Body of pancreas (tissue), 4 donors: ENCODE measurements at regions not wholly inside any gene's neighbourhood (a gene's known extent, or its start where the extent isn't known, plus 50 kb on each side); places are given as distances from the start of the nearest gene placed in this dataset.

Source experiments
- ATAC-seq: fragments of 150-250 bp; one replicate; pipeline ENCODE4 v1.9.1; 2016
- DNase-seq, 4 donors: peaks; one replicate each; pipeline ENCODE4 v3.0.0-alpha.2; 2019
- H3K27ac ChIP-seq, 4 donors: fragments of 200-600 bp; sonication (generic); 1 replicate in 3 of 4; 2 replicates in 1 of 4; pipeline versions ENCODE4 v1.5.1 to v1.6.1; 2016 to 2019; ENCODE audit warnings: mild to moderate bottlenecking in 1 of 4, mixed read lengths in 1 of 4, moderate library complexity in 1 of 4
- H3K27me3 ChIP-seq, 2 donors: fragments of 200-600 bp; sonication (generic); one replicate each; pipeline ENCODE4 v1.6.0; 2016; ENCODE audit warnings: mild to moderate bottlenecking in 1 of 2
- H3K36me3 ChIP-seq, 2 donors: fragments of 200-600 bp; sonication (generic); replicated peaks in 1 of 2; 2 replicates each; pipeline ENCODE4 v1.5.1; 2016; ENCODE audit warnings: low read depth in 2 of 2; ENCODE audit not compliant: insufficient read depth in 1 of 2
- H3K4me1 ChIP-seq: fragments of 200-600 bp; sonication (generic); one replicate; pipeline ENCODE4 v1.6.0; 2016
- H3K4me3 ChIP-seq, 2 donors: fragments of 200-600 bp; sonication (generic); 1 replicate in 1 of 2; 2 replicates in 1 of 2; pipeline ENCODE4 v1.5.1; 2016 to 2019
- H3K9me3 ChIP-seq, 3 donors: fragments of 200-600 bp; sonication (generic); 1 replicate in 2 of 3; 2 replicates in 1 of 3; pipeline ENCODE4 v1.5.1; 2016
- POLR2A ChIP-seq, 3 donors: fragments of 450-650 bp; IDR thresholded peaks; one replicate each; pipeline ENCODE4 v1.6.1; 2016; ENCODE audit warnings: antibody characterized with exemption in 3 of 3, mild to moderate bottlenecking in 2 of 3
- WGBS, 2 donors: methylation state at CpG; one replicate each; pipeline ENCODE4 v1.1.5; 2017; 5-methylcytosine and 5-hydroxymethylcytosine counted together
- intact Hi-C: fragments of 100-400 bp; cut with DNase I; formaldehyde crosslinking; loops from one replicate; pipeline ENCODE4 v1.15.1; 2023
- TF ChIP-seq, protein P1 (sequence below), 7 experiments: fragments of 450-650 bp in 4 of 7; fragments of 200-600 bp in 3 of 7; sonication (generic) in 3 of 7; IDR thresholded peaks; one replicate each; pipeline ENCODE4 v1.5.1; 2016 to 2019; ENCODE audit warnings: antibody characterized with exemption in 7 of 7

DNA sequence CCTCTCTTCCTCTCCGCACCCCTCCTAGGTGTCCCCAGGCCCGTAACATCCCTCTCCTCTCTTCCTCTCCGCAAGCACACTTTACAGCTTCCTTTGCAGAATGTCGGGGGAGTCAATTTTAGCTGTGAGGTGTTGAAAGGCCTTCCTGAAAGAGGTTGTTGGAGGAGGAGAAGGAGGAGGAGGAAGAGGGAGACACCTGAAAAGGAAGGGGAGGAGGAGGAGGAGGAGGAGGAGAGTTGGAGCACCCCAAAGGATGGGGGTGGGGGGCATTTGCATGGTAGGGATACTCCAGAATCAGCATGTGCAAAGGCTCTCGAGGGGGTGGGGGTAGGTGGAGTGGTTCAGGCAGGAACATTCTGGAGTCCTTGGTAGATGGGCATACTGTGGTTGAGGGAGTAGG lies 1045.1 kb downstream of the TBC1D22A start:
- no peak for TF ChIP-seq POLR2A (IDR thresholded peaks at IDR 0.05)
- TF ChIP-seq, protein P1, sequence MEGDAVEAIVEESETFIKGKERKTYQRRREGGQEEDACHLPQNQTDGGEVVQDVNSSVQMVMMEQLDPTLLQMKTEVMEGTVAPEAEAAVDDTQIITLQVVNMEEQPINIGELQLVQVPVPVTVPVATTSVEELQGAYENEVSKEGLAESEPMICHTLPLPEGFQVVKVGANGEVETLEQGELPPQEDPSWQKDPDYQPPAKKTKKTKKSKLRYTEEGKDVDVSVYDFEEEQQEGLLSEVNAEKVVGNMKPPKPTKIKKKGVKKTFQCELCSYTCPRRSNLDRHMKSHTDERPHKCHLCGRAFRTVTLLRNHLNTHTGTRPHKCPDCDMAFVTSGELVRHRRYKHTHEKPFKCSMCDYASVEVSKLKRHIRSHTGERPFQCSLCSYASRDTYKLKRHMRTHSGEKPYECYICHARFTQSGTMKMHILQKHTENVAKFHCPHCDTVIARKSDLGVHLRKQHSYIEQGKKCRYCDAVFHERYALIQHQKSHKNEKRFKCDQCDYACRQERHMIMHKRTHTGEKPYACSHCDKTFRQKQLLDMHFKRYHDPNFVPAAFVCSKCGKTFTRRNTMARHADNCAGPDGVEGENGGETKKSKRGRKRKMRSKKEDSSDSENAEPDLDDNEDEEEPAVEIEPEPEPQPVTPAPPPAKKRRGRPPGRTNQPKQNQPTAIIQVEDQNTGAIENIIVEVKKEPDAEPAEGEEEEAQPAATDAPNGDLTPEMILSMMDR (IDR thresholded peaks at IDR 0.05), result no peak
- ATAC-seq (no peak), DNase-seq (no peak)
- H3K36me3 ChIP-seq, result no peaks in the 10 kb centered on the region
- 55 to 78% methylated on average over 5 of the region's 5 CpGs for WGBS, 2 donors
- intact Hi-C loops, result no loop called here
- no peaks in the 10 kb centered on the region for H3K4me1 ChIP-seq
- no peaks in the 10 kb centered on the region for H3K27me3 ChIP-seq
- no peak overlapping the region for H3K27ac ChIP-seq
- H3K9me3 ChIP-seq, result no peaks in the 10 kb centered on the region
- H3K4me3 ChIP-seq, result no peak overlapping the region

DNA sequence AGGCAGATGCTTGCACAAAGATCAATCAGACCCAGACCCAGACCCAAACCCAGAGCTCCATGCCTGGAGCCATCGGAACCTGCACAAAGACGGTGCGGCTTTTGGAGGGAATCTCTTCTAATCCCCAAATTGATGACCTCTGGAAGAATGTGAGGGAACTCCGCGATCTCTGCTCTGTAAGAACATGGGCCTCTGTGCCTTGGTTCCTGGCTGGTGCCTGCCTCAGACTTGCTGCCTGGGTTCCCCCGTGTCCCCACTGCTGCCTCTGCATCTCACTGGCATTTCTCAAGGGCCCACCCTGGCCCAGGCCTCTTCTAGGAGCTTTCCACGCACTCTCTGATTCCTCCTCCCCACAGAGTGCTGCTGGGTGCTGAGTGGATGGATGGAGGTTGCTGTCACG lies 1044.4 kb downstream of the TBC1D22A start:
- WGBS, 2 donors, result 67 to 79% methylated on average over 8 of the region's 8 CpGs
- intact Hi-C loops, result no loop called here

DNA sequence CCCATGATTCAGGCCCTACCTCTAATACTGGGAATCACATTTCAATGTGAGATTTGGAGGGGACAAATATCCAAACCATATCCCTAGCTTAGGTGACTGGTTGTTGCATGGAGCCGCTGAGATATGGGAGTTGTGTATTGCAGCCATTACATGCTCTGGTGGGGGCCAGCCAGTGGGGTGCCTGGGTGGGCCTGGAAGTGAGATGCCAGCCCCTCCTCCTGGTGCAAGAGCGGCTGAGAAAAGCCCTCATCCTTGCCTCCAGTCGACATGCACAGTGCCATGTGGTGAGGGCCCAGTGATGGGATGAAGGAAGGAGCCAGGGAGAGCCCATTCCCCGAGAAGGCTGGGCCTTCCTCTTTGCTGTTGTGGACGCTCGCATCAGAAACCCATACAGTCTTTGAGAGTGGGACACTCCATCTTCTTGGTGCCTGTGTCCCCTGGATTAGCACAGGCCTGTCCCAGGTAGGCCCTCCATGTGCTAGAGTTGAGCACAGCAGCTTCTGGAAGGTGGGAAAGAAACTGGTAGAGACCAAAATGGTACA lies 1043.0 kb downstream of the TBC1D22A start:
- no peaks in the 10 kb centered on the region for H3K4me1 ChIP-seq
- intact Hi-C loops, result no loop called here

More for the DNA sequence above, 1044.4 kb downstream of the TBC1D22A start:
- TF ChIP-seq, protein P1 (IDR thresholded peaks at IDR 0.05), result no peak
- no peak for TF ChIP-seq POLR2A (IDR thresholded peaks at IDR 0.05)
- DNase-seq (no peak), ATAC-seq (no peak)
- Histone ChIP-seq H3K36me3 (no peaks in the 10 kb centered on the region), H3K27me3 (no peaks in the 10 kb centered on the region), H3K4me1 (no peaks in the 10 kb centered on the region), H3K9me3 (no peaks in the 10 kb centered on the region), H3K27ac (no peak overlapping the region), H3K4me3 (no peak overlapping the region)

DNA sequence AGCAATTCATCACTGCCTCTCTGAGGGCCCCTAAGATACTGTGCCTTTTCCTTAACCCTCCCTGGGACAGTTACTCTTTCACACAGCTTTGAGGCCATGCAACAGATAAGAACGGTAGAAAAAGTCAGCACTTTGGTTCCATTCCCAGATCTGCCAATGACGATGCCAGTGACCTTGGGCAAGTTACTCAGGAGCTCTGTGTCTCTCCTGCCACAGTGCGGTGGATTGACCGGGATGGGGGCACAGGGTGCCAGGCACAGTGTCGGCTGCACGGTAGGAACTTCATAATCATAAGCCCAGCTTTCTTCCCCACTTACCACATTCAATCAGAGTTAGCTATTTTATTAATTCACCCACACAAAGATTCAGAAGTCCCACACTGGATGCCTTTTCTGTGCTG lies 1041.8 kb downstream of the TBC1D22A start:
- Histone ChIP-seq H3K27ac (no peak overlapping the region), H3K36me3 (no peaks in the 10 kb centered on the region), H3K27me3 (no peaks in the 10 kb centered on the region), H3K9me3 (no peaks in the 10 kb centered on the region), H3K4me3 (no peak overlapping the region), H3K4me1 (no peaks in the 10 kb centered on the region)
- ATAC-seq (no peak), DNase-seq (no peak)
- intact Hi-C loops, result no loop called here
- TF ChIP-seq, protein P1 (IDR thresholded peaks at IDR 0.05), result no peak
- no peak for TF ChIP-seq POLR2A (IDR thresholded peaks at IDR 0.05)
- WGBS, 2 donors, result 58 to 61% methylated on average over 6 of the region's 6 CpGs

More for the DNA sequence above, 1043.0 kb downstream of the TBC1D22A start:
- TF ChIP-seq, protein P1 (IDR thresholded peaks at IDR 0.05), result no peak
- TF ChIP-seq POLR2A (IDR thresholded peaks at IDR 0.05), result no peak
- 68 to 77% methylated on average over 3 to 6 of the region's 6 CpGs for WGBS, 2 donors
- H3K27ac ChIP-seq, result no peak overlapping the region
- no peak overlapping the region for H3K4me3 ChIP-seq
- no peaks in the 10 kb centered on the region for H3K36me3 ChIP-seq
- no peak for DNase-seq
- no peak for ATAC-seq
- no peaks in the 10 kb centered on the region for H3K27me3 ChIP-seq
- no peaks in the 10 kb centered on the region for H3K9me3 ChIP-seq

DNA sequence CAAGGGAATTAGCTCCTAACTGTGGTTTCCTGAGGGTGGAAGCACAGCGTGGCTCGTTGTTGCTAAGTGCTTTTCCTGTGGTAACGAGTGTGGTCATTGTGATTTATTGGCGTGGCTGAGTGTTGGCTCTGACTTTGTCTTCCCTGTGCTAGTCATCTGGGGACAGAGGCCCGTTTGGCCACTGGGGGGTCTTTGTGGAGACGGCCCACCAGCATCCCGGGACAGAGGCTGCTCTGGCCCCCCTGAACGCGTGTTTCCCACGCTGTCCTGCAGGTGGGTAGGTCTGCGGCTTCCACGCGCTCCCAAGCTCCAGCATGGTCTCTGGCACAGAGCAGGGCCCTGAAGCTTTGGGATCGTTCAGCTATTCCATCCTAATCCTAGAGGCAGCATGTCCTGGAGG lies 1040.0 kb downstream of the TBC1D22A start:
- intact Hi-C loops, result no loop called here
- no peak for ATAC-seq

More for the DNA sequence above, 1040.0 kb downstream of the TBC1D22A start:
- Histone ChIP-seq H3K9me3 (no peaks in the 10 kb centered on the region), H3K27me3 (no peaks in the 10 kb centered on the region), H3K4me3 (no peak overlapping the region), H3K27ac (no peak overlapping the region), H3K36me3 (no peaks in the 10 kb centered on the region), H3K4me1 (no peaks in the 10 kb centered on the region)
- DNase-seq, result no peak
- TF ChIP-seq, protein P1 (IDR thresholded peaks at IDR 0.05), result no peak
- no peak for TF ChIP-seq POLR2A (IDR thresholded peaks at IDR 0.05)
- 46 to 72% methylated on average over 13 to 14 of the region's 14 CpGs for WGBS, 2 donors
